Endodermal cell (in vitro differentiated cells): ENCODE measurements at regions not wholly inside any gene's neighbourhood (a gene's known extent, or its start where the extent isn't known, plus 50 kb on each side); places are given as distances from the start of the nearest gene placed in this dataset.
A peak's percentile ranks its signal among the peaks of the same experiment; 100 is the strongest.

Source experiments
- DNase-seq: peaks from one replicate; pipeline ENCODE4 v3.0.0-alpha.2; 2017
- H3K27ac ChIP-seq: 2 replicates; pipeline ENCODE4 v1.5.1; 2013; ENCODE audit warnings: mild to moderate bottlenecking, low read depth, low read length, moderate library complexity
- H3K27me3 ChIP-seq: 2 replicates; pipeline ENCODE4 v1.6.1; 2013; ENCODE audit warnings: mild to moderate bottlenecking, low read length, moderate library complexity; ENCODE audit not compliant: insufficient read depth, control insufficient read depth, poor library complexity, severe bottlenecking
- H3K36me3 ChIP-seq: 2 replicates; pipeline ENCODE4 v1.7.0; 2013; ENCODE audit warnings: mild to moderate bottlenecking, low read length, moderate library complexity; ENCODE audit not compliant: control insufficient read depth, insufficient read depth
- H3K4me1 ChIP-seq: one replicate; pipeline ENCODE4 v1.7.0; 2013; ENCODE audit warnings: low read length; ENCODE audit not compliant: control insufficient read depth, insufficient read depth
- H3K4me3 ChIP-seq: 2 replicates; pipeline ENCODE4 v1.5.1; 2013; ENCODE audit warnings: mild to moderate bottlenecking, low read length, moderate library complexity
- H3K9ac ChIP-seq: 2 replicates; pipeline ENCODE4 v1.6.1; 2013; ENCODE audit warnings: mild to moderate bottlenecking, low read length, moderate library complexity; ENCODE audit not compliant: poor library complexity, severe bottlenecking; ENCODE audit errors: extremely low read depth
- H3K9me3 ChIP-seq: 2 replicates; pipeline ENCODE4 v1.6.1; 2013; ENCODE audit warnings: mild to moderate bottlenecking, low read length, moderate library complexity; ENCODE audit not compliant: control insufficient read depth
- H3K27ac Mint-ChIP-seq: 2 replicates; pipeline ENCODE4 v1.8.0; 2020; ENCODE audit warnings: mixed read lengths
- H3K27me3 Mint-ChIP-seq: 2 replicates; pipeline ENCODE4 v1.8.0; 2021; ENCODE audit warnings: mild to moderate bottlenecking, mixed read lengths; ENCODE audit not compliant: insufficient read depth
- H3K36me3 Mint-ChIP-seq: 2 replicates; pipeline ENCODE4 v1.8.0; 2020; ENCODE audit warnings: low read depth, mixed read lengths
- H3K4me1 Mint-ChIP-seq: 2 replicates; pipeline ENCODE4 v1.8.0; 2020; ENCODE audit warnings: mixed read lengths
- H3K4me3 Mint-ChIP-seq: 2 replicates; pipeline ENCODE4 v1.8.0; 2020; ENCODE audit warnings: mild to moderate bottlenecking, moderate library complexity, mixed read lengths
- H3K9me3 Mint-ChIP-seq: 2 replicates; pipeline ENCODE4 v1.8.0; 2020; ENCODE audit warnings: mild to moderate bottlenecking, mixed read lengths
- CTCF ChIP-seq: fragments of 200-600 bp; sonication (generic); conservative IDR thresholded peaks from 2 replicates; pipeline ENCODE4 v1.5.0; 2021; ENCODE audit warnings: antibody characterized with exemption, mild to moderate bottlenecking
- WGBS, 2 experiments: methylation state at CpG; one replicate each; pipeline versions ENCODE4 v1.1.5 to v1.1.7; 2013; ENCODE audit warnings: missing lambda C conversion rate in 2 of 2, mixed read lengths in 1 of 2; ENCODE audit not compliant: insufficient coverage in 1 of 2, insufficient read length in 1 of 2; 5-methylcytosine and 5-hydroxymethylcytosine counted together

DNA sequence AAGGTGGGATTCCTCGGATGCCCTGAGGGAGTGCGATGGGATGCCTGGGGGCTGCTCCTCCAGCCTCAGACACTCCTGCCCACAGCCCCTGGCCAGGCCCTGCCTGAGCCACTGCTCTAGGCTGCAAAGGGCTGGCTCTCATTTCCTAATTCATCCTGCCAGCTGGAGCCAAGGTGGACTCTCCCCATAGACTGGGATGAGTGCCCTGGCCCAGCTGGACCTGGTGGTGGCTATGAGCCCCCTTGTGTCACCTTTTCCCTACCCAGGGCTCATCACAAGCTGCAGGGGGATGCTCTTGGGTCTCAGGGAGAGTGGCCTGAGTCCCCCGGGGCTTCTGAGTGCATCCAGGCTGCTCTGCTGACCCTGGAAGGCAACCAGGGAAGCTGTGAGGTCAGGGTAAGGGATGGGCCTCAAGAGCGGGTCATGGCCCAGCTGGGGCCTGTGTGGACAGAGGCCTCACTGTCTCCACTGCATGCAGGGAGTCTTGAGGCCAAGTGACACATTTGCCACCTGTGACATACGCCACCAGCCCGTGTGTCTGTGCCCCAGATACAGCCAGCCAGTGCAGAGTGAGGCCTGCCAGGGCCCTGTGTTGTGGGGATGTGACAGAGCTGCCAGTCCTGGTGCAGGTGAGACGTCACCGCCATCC lies 102.7 kb upstream of the IER5L start:
- H3K27me3 ChIP-seq, result no peaks in the 10 kb centered on the region
- no peak overlapping the region for H3K9ac ChIP-seq
- peaks cover 26% of the 10 kb centered on the region for H3K4me1 Mint-ChIP-seq
- no peak for TF ChIP-seq CTCF
- no peaks in the 10 kb centered on the region for H3K9me3 Mint-ChIP-seq
- no peaks in the 10 kb centered on the region for H3K36me3 Mint-ChIP-seq
- H3K36me3 ChIP-seq, result no peaks in the 10 kb centered on the region
- H3K27ac ChIP-seq, result no peak overlapping the region
- WGBS, 2 experiments, result 89 to 100% methylated on average over 5 to 8 of the region's 8 CpGs
- no peaks in the 10 kb centered on the region for H3K9me3 ChIP-seq
- no peak overlapping the region for H3K4me3 ChIP-seq
- H3K27ac Mint-ChIP-seq, result no peak overlapping the region
- H3K4me3 Mint-ChIP-seq, result no peak overlapping the region
- peaks cover 3% of the 10 kb centered on the region for H3K4me1 ChIP-seq
- peaks cover 1% of the 10 kb centered on the region for H3K27me3 Mint-ChIP-seq
- peak; percentile 42 for DNase-seq

DNA sequence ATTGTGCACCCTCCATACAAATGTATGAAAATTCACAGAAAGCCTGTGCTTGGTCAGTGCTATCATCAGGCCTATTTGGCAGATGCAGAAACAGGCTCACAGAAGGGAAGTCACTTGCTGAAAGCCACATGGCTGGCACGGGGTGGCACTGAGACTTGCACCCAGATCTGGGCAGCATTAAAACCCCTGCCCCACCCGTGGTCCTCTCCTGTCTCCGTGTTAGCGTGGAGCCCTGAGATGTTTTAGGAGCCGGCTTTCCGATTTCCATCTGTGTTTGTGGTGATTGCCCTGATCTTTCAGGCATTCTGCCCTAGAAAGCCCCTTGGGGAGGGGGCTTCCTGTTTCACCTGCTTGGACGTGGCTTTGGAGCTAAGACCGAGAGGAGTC lies 102.2 kb upstream of the IER5L start:
- Mint-ChIP-seq H3K9me3 (no peaks in the 10 kb centered on the region), H3K36me3 (no peaks in the 10 kb centered on the region), H3K4me3 (no peak overlapping the region), H3K27me3 (peaks cover 6% of the 10 kb centered on the region), H3K27ac (no peak overlapping the region), H3K4me1 (peaks cover 27% of the 10 kb centered on the region)
- no peak overlapping the region for H3K27ac ChIP-seq
- no peaks in the 10 kb centered on the region for H3K36me3 ChIP-seq
- H3K27me3 ChIP-seq, result no peaks in the 10 kb centered on the region
- no peak for DNase-seq
- H3K4me3 ChIP-seq, result no peak overlapping the region
- WGBS, 2 experiments, result 84 to 97% methylated on average over 7 to 8 of the region's 8 CpGs
- H3K4me1 ChIP-seq, result peaks cover 3% of the 10 kb centered on the region
- TF ChIP-seq CTCF, result no peak
- H3K9ac ChIP-seq, result no peak overlapping the region
- no peaks in the 10 kb centered on the region for H3K9me3 ChIP-seq

DNA sequence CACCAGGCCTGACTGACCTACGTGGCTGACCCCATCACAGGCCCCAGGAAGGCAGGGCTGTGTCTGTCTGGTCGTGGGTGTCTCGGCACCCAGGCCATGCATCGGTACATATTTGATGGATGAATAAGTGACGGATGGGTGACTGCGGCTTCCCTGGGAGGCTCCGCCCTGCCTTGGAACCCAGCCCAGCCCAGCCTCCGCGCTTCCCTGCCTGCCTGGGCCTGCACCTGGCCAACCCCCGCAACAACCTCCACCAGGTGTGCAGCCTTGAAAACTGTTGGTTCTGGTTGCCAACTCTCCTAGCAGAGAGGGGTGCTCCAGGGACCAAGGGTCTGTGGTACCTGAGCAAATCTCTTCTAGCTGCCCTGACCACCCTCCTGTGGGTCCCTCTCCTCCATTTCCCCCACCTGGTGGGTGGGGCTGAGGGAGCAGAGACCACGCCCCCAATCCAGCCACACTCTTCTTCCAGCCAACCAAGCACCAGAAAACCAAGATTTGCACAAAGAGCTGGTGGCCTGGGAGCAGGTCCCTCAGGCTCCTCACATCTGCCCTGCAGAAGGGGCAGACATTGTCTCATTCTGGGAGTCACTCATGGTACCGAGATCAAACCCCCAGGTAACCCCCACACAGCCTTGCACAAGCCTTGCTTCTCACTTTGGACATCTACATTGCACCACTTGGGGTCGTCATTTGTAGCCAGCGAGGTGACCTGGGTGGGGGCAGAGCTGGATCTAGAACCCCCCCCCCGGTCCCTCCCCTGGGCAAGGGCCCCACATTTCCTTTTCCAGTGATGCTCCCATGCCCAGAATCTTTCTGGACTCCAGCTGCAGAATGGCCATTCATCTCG lies 100.6 kb upstream of the IER5L start:
- TF ChIP-seq CTCF, result no peak
- H3K4me1 ChIP-seq, result peaks cover 3% of the 10 kb centered on the region
- no peak overlapping the region for H3K27ac ChIP-seq
- peaks cover 27% of the 10 kb centered on the region for H3K4me1 Mint-ChIP-seq
- H3K27ac Mint-ChIP-seq, result no peak overlapping the region
- H3K4me3 Mint-ChIP-seq, result no peak overlapping the region
- H3K36me3 ChIP-seq, result no peaks in the 10 kb centered on the region
- H3K27me3 Mint-ChIP-seq, result peaks cover 13% of the 10 kb centered on the region
- no peaks in the 10 kb centered on the region for H3K9me3 Mint-ChIP-seq
- no peaks in the 10 kb centered on the region for H3K36me3 Mint-ChIP-seq
- peak; percentile 86 for DNase-seq
- no peak overlapping the region for H3K4me3 ChIP-seq
- H3K9ac ChIP-seq, result no peak overlapping the region
- no peaks in the 10 kb centered on the region for H3K27me3 ChIP-seq
- no peaks in the 10 kb centered on the region for H3K9me3 ChIP-seq
- WGBS, 2 experiments, result 81 to 88% methylated on average over 6 to 16 of the region's 16 CpGs
